HUDEP-2 (cell line): ENCODE measurements at regions not wholly inside any gene's neighbourhood (a gene's known extent, or its start where the extent isn't known, plus 50 kb on each side); places are given as distances from the start of the nearest gene placed in this dataset.

Source experiments
- DNase-seq, 76 experiments: peaks; one replicate each; lab custom pipeline; 2025; ENCODE audit not compliant: unreplicated experiment in 76 of 76; lab: John Stamatoyannopoulos, UW

DNA sequence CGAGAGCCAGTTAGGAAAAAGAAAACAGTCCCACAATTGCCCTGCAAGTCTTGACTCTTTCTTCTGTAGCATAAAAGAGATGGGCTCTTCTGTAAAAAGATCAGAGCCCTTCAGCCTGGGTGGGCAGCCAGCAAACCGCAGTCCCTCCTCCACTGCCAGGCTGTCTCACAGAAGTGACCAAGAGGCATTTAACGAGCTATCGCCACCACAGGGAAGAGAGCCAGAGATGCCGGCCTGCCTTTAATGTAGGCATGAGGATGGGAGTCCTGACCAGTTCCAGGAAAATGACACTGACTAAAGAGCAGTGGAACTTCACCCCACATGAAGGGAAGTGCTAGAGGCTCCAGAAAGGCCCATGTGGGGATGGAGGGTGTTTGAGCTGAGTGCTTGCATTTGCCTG, 264.6 kb downstream of the NDUFS4 start:
- no peak for DNase-seq

DNA sequence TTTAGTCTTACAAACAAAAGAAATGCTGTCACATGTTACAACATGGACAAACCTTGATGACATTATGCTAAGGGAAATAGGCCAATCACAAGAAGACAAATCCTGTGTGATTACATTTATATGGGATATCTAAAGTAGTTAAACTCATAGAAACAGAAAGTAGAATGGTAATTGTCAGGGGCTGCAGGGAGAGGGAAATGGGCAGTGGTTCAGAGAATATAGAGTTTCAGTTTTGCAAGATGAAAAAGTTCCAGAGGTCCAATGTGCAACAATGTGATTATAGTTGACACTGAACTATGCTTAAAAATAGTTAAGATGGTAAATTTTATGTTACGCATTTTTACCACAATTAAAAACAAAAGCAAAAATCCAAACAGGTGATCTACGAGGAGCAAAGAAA, 265.5 kb downstream of the NDUFS4 start:
- DNase-seq = no peak

DNA sequence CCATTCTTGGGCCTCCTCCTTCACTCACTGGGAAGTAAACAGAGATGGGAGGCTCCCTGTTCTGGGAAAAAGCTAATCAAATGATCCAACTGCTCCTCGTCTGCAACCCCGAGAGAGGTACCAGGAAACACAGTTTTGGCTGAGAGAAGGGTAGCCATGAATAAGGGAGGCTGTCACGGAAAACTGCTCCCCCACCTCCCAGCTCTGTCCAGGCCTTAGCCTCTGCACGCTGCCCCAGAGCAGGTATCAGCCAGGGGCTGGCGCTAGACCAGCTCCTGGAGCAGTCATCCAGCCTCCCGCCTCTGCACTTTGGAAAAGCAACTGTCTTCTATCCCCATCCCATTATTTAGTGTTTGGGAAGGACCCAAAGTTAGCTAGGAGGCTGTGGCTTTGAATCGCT, 266.1 kb downstream of the NDUFS4 start:
- no peak for DNase-seq

DNA sequence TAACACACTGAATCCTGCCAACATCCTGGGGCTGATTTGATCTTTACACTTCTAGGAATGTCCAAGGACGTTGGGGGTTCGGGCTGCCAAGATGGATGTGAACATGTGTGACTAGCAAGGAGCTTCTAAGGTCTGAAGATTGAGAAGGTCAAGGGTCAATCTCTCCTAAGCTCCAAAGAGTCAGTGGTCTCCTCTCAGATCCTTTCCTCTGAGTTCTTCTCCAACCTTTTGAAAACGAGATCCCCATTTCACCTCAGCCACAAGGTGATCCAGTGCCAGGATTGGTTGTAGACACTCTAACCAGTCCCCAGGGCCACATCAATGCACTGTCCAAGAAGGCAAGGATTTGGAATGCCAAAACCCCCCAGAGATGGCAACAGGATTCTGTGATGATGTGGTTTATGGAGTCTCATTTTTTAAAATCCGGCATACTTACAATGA, 266.8 kb downstream of the NDUFS4 start:
- DNase-seq = no peak

DNA sequence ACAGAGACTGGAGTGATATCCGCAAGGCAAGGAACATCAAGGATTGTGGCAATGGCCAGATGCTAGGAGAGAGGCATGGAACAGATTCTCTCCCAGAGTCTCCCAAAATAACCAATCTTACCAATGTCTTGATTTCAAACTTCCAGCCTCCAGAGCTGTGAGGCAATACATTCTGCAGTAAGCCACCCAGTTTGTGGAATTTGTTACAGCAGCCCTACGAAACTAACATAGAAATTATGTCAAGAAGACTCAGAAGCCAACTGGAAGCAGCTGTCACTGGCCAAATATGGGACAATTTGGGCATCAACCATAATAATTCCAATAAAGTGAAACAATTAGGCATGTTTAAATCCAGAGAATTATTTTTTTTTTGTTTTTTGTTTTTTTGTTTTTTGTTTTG, 271.1 kb downstream of the NDUFS4 start:
- no peak for DNase-seq
